Mesothelial cell of epicardium (in vitro differentiated cells): ENCODE measurements at regions not wholly inside any gene's neighbourhood (a gene's known extent, or its start where the extent isn't known, plus 50 kb on each side); places are given as distances from the start of the nearest gene placed in this dataset.
A peak's percentile ranks its signal among the peaks of the same experiment; 100 is the strongest.

Experiments
- DNase-seq, 2 experiments: peaks; one replicate each; pipeline ENCODE4 v3.0.0; 2021; ENCODE audit warnings: low spot score in 2 of 2; ENCODE audit not compliant: unreplicated experiment in 2 of 2
- H3K27ac Mint-ChIP-seq: 2 replicates; pipeline ENCODE4 v1.8.0; 2021; ENCODE audit warnings: mixed read lengths
- H3K27me3 Mint-ChIP-seq: 2 replicates; pipeline ENCODE4 v1.8.0; 2021; ENCODE audit warnings: low read depth, mixed read lengths
- H3K36me3 Mint-ChIP-seq: 2 replicates; pipeline ENCODE4 v1.8.0; 2021; ENCODE audit warnings: mixed read lengths
- H3K4me1 Mint-ChIP-seq: 2 replicates; pipeline ENCODE4 v1.8.0; 2021; ENCODE audit warnings: mixed read lengths
- H3K4me3 Mint-ChIP-seq: 2 replicates; pipeline ENCODE4 v1.8.0; 2021; ENCODE audit warnings: mild to moderate bottlenecking, moderate library complexity, mixed read lengths
- H3K9me3 Mint-ChIP-seq: 2 replicates; pipeline ENCODE4 v1.8.0; 2021; ENCODE audit warnings: mixed read lengths
- CTCF ChIP-seq: fragments of 200-600 bp; sonication (generic); IDR thresholded peaks from one replicate; pipeline ENCODE4 v1.5.0; 2021; ENCODE audit warnings: antibody characterized with exemption; ENCODE audit not compliant: unreplicated experiment

- H3K4me1 Mint-ChIP-seq: no peaks in the 10 kb centered on the region
- DNase-seq: no peak
- no peak for TF ChIP-seq CTCF
- peaks cover 7% of the 10 kb centered on the region for H3K9me3 Mint-ChIP-seq
- H3K36me3 Mint-ChIP-seq: no peaks in the 10 kb centered on the region
- no peak overlapping the region for H3K4me3 Mint-ChIP-seq
- H3K27me3 Mint-ChIP-seq: no peaks in the 10 kb centered on the region
- H3K27ac Mint-ChIP-seq: no peak overlapping the region
Observed at GRCh38 chr13:90947976-90948375, 399.5 kb upstream of the MIR17HG start.

GRCh38 chr13:90950160-90950559, 397.3 kb upstream of the MIR17HG start:
- H3K4me1 Mint-ChIP-seq: peaks cover 5% of the 10 kb centered on the region
- H3K27ac Mint-ChIP-seq: no peak overlapping the region
- H3K9me3 Mint-ChIP-seq: peaks cover 7% of the 10 kb centered on the region
- H3K4me3 Mint-ChIP-seq: no peak overlapping the region
- no peaks in the 10 kb centered on the region for H3K36me3 Mint-ChIP-seq
- TF ChIP-seq CTCF: no peak
- DNase-seq: no peak
- no peaks in the 10 kb centered on the region for H3K27me3 Mint-ChIP-seq

GRCh38 chr13:90951663-90952062, 395.8 kb upstream of the MIR17HG start:
- no peak for TF ChIP-seq CTCF
- no peaks in the 10 kb centered on the region for H3K27me3 Mint-ChIP-seq
- no peak overlapping the region for H3K27ac Mint-ChIP-seq
- H3K9me3 Mint-ChIP-seq: peaks cover 7% of the 10 kb centered on the region
- no peak overlapping the region for H3K4me3 Mint-ChIP-seq
- H3K36me3 Mint-ChIP-seq: no peaks in the 10 kb centered on the region
- DNase-seq: no peak
- H3K4me1 Mint-ChIP-seq: peaks cover 12% of the 10 kb centered on the region

- H3K9me3 Mint-ChIP-seq: peaks cover 7% of the 10 kb centered on the region
- TF ChIP-seq CTCF: no peak
- no peak overlapping the region for H3K4me3 Mint-ChIP-seq
- H3K36me3 Mint-ChIP-seq: no peaks in the 10 kb centered on the region
- no peak overlapping the region for H3K27ac Mint-ChIP-seq
- no peaks in the 10 kb centered on the region for H3K27me3 Mint-ChIP-seq
- H3K4me1 Mint-ChIP-seq: peaks cover 12% of the 10 kb centered on the region
- no peak for DNase-seq
Observed at GRCh38 chr13:90952326-90952725, 395.2 kb upstream of the MIR17HG start.

- no peak overlapping the region for H3K4me3 Mint-ChIP-seq
- H3K9me3 Mint-ChIP-seq: no peaks in the 10 kb centered on the region
- no peak for TF ChIP-seq CTCF
- no peaks in the 10 kb centered on the region for H3K27me3 Mint-ChIP-seq
- no peak overlapping the region for H3K27ac Mint-ChIP-seq
- no peak for DNase-seq
- H3K36me3 Mint-ChIP-seq: no peaks in the 10 kb centered on the region
- peaks cover 12% of the 10 kb centered on the region for H3K4me1 Mint-ChIP-seq
Observed at GRCh38 chr13:90954605-90955195, 392.8 kb upstream of the MIR17HG start.

GRCh38 chr13:90956031-90956430, 391.5 kb upstream of the MIR17HG start:
- Mint-ChIP-seq H3K4me3 (no peak overlapping the region), H3K27ac (peak overlapping the region; percentile 24), H3K9me3 (no peaks in the 10 kb centered on the region), H3K27me3 (no peaks in the 10 kb centered on the region), H3K36me3 (no peaks in the 10 kb centered on the region), H3K4me1 (peaks cover 12% of the 10 kb centered on the region)
- no peak for DNase-seq
- TF ChIP-seq CTCF: no peak
